ENCODE measurements at regions not wholly inside any gene's neighbourhood (a gene's known extent, or its start where the extent isn't known, plus 50 kb on each side); places are given as distances from the start of the nearest gene placed in this dataset.

DNA sequence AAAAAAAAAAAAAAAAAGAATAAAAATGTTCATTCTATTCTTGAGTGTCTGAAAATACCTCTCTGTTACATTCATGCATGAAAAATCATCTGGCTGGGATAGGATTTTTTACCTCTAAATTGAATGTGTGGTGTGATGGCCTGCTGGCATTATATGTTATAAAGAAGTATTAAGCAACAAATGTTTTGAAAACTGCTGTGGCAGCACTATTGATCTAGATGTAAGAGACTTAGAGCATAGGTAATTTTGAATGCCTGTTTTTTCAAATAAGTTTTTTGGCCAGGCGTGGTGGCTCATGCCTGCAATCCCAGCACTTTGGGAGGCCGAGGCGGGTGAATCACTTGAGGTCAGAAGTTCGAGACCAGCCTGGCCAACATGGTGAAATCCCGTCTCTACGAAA lies 147.0 kb upstream of the LINC00305 start:
- Histone ChIP-seq H3K36me3 (ENCODE audit: control insufficient read depth, insufficient read depth, low read length) (no peaks in the 10 kb centered on the region), H3K27me3 (ENCODE audit: control insufficient read depth in 2 of 2, insufficient read depth in 2 of 2, low read length in 2 of 2) (no peaks in the 10 kb centered on the region), H3K4me3 (no peak overlapping the region), H3K4me1 (replicated peaks in 1 of 2; ENCODE audit: control insufficient read depth in 2 of 2, insufficient read depth in 2 of 2, low read length in 2 of 2) (no peaks in the 10 kb centered on the region), H2AFZ (ENCODE audit: low read depth, low read length) (no peak overlapping the region), H3K27ac (ENCODE audit: extremely low read depth, low read depth, low read length) (no peak overlapping the region), H3K9ac (ENCODE audit: insufficient read depth in 1 of 2, low read depth in 2 of 2, low read length in 2 of 2) (no peak overlapping the region), H3K4me2 (ENCODE audit: insufficient read depth, low read length) (no peak overlapping the region), H3K9me1 (ENCODE audit: control insufficient read depth, insufficient read depth, low read length) (no peaks in the 10 kb centered on the region), H4K20me1 (replicated peaks; ENCODE audit: control insufficient read depth, insufficient read depth, low read length) (no peaks in the 10 kb centered on the region), H3K79me2 (ENCODE audit: control insufficient read depth, insufficient read depth, low read length) (no peaks in the 10 kb centered on the region), H3K9me3 (replicated peaks; ENCODE audit: control insufficient read depth, insufficient read depth, low read depth, low read length) (no peaks in the 10 kb centered on the region)
- in situ Hi-C loops (cut with MboI) (no loop called here), intact Hi-C loops (cut with micrococcal nuclease) (no loop called here)
- DNase-seq (ENCODE audit: extremely low read depth in 1 of 4, low spot score in 3 of 4) (no peak), ATAC-seq (no peak), FAIRE-seq (no peak)
- ChIA-PET CTCF (ENCODE audit: low intra/inter-chr PET ratio) (no interaction called here), POLR2A (no interaction called here)
- WGBS (ENCODE audit: insufficient coverage, low coverage, missing lambda C conversion rate) = 0% methylated on average over 3 of the region's 6 CpGs
- TF ChIP-seq ZNF780A (CRISPR knock-in tag; IDR thresholded peaks at IDR 0.05) = no peak
- TF ChIP-seq ID3 (CRISPR knock-in tag; IDR thresholded peaks at IDR 0.05) = no peak
- no peak for TF ChIP-seq ID3 (tag; IDR thresholded peaks at IDR 0.05)
- TF ChIP-seq STAT5B (CRISPR knock-in tag; IDR thresholded peaks at IDR 0.05) = no peak
- TF ChIP-seq, protein P1, sequence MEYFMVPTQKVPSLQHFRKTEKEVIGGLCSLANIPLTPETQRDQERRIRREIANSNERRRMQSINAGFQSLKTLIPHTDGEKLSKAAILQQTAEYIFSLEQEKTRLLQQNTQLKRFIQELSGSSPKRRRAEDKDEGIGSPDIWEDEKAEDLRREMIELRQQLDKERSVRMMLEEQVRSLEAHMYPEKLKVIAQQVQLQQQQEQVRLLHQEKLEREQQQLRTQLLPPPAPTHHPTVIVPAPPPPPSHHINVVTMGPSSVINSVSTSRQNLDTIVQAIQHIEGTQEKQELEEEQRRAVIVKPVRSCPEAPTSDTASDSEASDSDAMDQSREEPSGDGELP (CRISPR knock-in tag; IDR thresholded peaks at IDR 0.05; ENCODE audit: borderline replicate concordance) = no peak
- no peak for TF ChIP-seq RUNX1 (IDR thresholded peaks at IDR 0.05; ENCODE audit: low read depth)
- TF ChIP-seq, protein P2, sequence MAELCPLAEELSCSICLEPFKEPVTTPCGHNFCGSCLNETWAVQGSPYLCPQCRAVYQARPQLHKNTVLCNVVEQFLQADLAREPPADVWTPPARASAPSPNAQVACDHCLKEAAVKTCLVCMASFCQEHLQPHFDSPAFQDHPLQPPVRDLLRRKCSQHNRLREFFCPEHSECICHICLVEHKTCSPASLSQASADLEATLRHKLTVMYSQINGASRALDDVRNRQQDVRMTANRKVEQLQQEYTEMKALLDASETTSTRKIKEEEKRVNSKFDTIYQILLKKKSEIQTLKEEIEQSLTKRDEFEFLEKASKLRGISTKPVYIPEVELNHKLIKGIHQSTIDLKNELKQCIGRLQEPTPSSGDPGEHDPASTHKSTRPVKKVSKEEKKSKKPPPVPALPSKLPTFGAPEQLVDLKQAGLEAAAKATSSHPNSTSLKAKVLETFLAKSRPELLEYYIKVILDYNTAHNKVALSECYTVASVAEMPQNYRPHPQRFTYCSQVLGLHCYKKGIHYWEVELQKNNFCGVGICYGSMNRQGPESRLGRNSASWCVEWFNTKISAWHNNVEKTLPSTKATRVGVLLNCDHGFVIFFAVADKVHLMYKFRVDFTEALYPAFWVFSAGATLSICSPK (IDR thresholded peaks at IDR 0.05; ENCODE audit: borderline replicate concordance) = no peak
- TF ChIP-seq MAFG (tag; conservative IDR thresholded peaks at IDR 0.05) = no peak
- no peak for TF ChIP-seq ZNF12 (CRISPR knock-in tag; IDR thresholded peaks at IDR 0.05)
- TF ChIP-seq TEAD1 (CRISPR knock-in tag; IDR thresholded peaks at IDR 0.05) = no peak
- no peak for TF ChIP-seq POLR2H (tag; IDR thresholded peaks at IDR 0.05; ENCODE audit: low read depth)
- TF ChIP-seq ZBTB1 (CRISPR knock-in tag; IDR thresholded peaks at IDR 0.05; ENCODE audit: borderline replicate concordance, low read depth) = no peak
- no peak for TF ChIP-seq ZNF347 (CRISPR knock-in tag; IDR thresholded peaks at IDR 0.05; ENCODE audit: low read depth)
- TF ChIP-seq ZFP1 (CRISPR knock-in tag; IDR thresholded peaks at IDR 0.05) = no peak
- TF ChIP-seq TARDBP (IDR thresholded peaks at IDR 0.05) = no peak
- no peak for TF ChIP-seq SMARCE1 (IDR thresholded peaks at IDR 0.05)
- no peak for TF ChIP-seq MTA1 (IDR thresholded peaks at IDR 0.05; ENCODE audit: borderline replicate concordance)
- no TSS peak for BruUV-seq (replicated peaks)

All from K562 (cell line).